PFSK-1 (cell line): ENCODE measurements at regions not wholly inside any gene's neighbourhood (a gene's known extent, or its start where the extent isn't known, plus 50 kb on each side); places are given as distances from the start of the nearest gene placed in this dataset.

Source experiments
- FOXP2 ChIP-seq: optimal IDR thresholded peaks from 2 replicates; pipeline ENCODE3; 2011; ENCODE audit warnings: borderline replicate concordance, control low read depth, inconsistent platforms; ENCODE audit not compliant: insufficient read depth; ENCODE audit errors: extremely low read length, extremely low read depth
- POLR2AphosphoS5 ChIP-seq: IDR thresholded peaks from 2 replicates; pipeline ENCODE4 v1.6.1; 2012; ENCODE audit warnings: low read depth, mild to moderate bottlenecking, control low read depth, low read length, moderate library complexity
- REST ChIP-seq, 2 experiments: IDR thresholded peaks; 2 replicates each; pipeline versions ENCODE4 v1.6.1 to v1.8.0; 2011 to 2012; ENCODE audit warnings: low read depth in 2 of 2, low read length in 2 of 2, control low read depth in 1 of 2, inconsistent platforms in 1 of 2, mild to moderate bottlenecking in 1 of 2, moderate library complexity in 1 of 2; ENCODE audit not compliant: insufficient read depth in 1 of 2
- SIN3A ChIP-seq: IDR thresholded peaks from 2 replicates; pipeline ENCODE4 v1.6.1; 2012; ENCODE audit warnings: mild to moderate bottlenecking, low read length, moderate library complexity, borderline replicate concordance; ENCODE audit not compliant: insufficient read depth
- TAF1 ChIP-seq: IDR thresholded peaks from 2 replicates; pipeline ENCODE4 v1.6.1; 2012; ENCODE audit warnings: low read length, control low read depth, borderline replicate concordance; ENCODE audit not compliant: insufficient read depth

DNA sequence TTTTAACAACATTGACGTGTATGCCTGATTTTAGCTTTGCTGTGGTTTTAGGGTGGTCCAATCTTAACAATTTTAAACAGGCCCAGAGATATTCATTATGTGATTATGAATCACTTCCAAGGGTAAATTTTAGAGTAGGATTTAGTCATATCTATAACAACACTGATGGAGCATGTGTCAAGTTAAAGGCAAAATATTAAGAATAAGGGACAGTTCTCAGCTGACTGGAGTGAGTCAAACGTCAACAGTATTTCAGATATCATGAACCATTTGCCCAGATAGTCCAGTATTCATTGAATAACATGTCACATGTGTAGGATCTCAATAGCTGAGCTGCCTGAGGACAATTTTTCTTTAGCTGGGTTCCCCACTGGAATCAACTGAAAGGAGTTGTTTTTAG lies 61.3 kb upstream of the VCX2 start:
- TF ChIP-seq TAF1 (no peak), SIN3A (no peak), FOXP2 (no peak), POLR2AphosphoS5 (no peak), REST (IDR thresholded peaks at IDR 0.05; ENCODE audit: insufficient read depth in 1 of 2, low read depth in 2 of 2, low read length in 2 of 2) (no peak)

GRCh38 chrX:8233091-8233490 lies 62.0 kb upstream of the VCX2 start:
- TF ChIP-seq POLR2AphosphoS5, result no peak
- TF ChIP-seq FOXP2, result no peak
- TF ChIP-seq TAF1, result no peak
- TF ChIP-seq REST (IDR thresholded peaks at IDR 0.05; ENCODE audit: insufficient read depth in 1 of 2, low read depth in 2 of 2, low read length in 2 of 2), result no peak
- no peak for TF ChIP-seq SIN3A

DNA sequence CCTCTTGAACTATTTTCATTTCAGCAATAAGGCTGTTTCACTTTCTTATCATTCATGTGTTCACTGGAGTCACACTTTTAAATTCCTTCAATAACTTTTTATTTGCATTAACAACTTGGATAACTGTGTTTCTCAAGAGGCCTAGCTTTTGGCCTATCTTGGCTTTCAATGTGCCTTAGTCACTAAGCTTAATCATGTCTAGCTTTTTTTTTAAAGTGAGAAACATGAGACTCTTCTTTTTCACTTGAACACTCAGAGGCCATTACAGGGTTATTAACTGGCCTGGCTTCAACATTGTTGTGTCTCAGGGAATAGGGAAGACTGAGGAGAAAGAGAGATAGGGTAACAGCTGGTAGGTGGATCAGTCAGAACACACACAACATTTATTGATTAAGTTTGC lies 64.0 kb upstream of the VCX2 start:
- no peak for TF ChIP-seq POLR2AphosphoS5
- no peak for TF ChIP-seq REST (IDR thresholded peaks at IDR 0.05; ENCODE audit: insufficient read depth in 1 of 2, low read depth in 2 of 2, low read length in 2 of 2)
- TF ChIP-seq FOXP2, result no peak
- TF ChIP-seq TAF1, result no peak
- TF ChIP-seq SIN3A, result no peak

GRCh38 chrX:8237718-8238117 lies 66.7 kb upstream of the VCX2 start:
- TF ChIP-seq POLR2AphosphoS5 (no peak), FOXP2 (no peak), TAF1 (no peak), SIN3A (no peak), REST (IDR thresholded peaks at IDR 0.05; ENCODE audit: insufficient read depth in 1 of 2, low read depth in 2 of 2, low read length in 2 of 2) (no peak)

DNA sequence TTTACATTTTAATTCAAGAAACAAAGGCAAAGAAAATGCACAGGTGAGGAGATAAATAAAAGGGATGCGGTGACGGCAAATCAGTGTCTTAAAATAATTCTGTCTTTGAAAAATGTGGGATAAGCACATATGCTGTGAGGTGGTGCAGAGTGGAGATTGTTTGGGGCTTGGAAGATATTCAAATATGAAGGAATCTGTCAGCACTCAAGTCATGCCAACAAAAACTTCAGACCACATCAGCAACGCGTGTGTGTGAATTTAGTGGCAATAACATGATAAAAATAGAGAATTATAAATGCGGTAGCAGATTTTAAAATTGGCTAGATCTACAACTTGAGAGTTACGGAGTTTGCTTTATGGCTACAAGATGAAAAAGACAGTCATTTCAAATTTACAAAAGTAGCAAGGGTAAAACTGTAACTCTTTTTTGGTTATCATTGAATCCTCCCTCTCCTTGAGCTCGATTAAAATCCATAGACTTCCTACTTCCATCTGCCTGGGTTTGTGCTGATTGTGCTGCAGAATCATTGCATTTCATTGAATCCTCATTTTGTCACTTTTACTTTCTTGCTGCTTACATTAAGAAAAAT lies 71.5 kb upstream of the VCX2 start:
- TF ChIP-seq FOXP2 (no peak), TAF1 (no peak), SIN3A (no peak), POLR2AphosphoS5 (no peak), REST (IDR thresholded peaks at IDR 0.05; ENCODE audit: insufficient read depth in 1 of 2, low read depth in 2 of 2, low read length in 2 of 2) (no peak)
